Stimulated activated CD4-positive, alpha-beta T cell treated with anti-CD3 and anti-CD28 coated beads, Interleukin-4, amount 100 ng/mL, for 48 hours (primary cell): ENCODE measurements at regions not wholly inside any gene's neighbourhood (a gene's known extent, or its start where the extent isn't known, plus 50 kb on each side); places are given as distances from the start of the nearest gene placed in this dataset.
"Not testable (repeated sequence)": the region's sequence is repeated elsewhere in the genome, so short reads cannot be mapped to it uniquely, and the experiment has no call there.

ENCODE experiments used
- DNase-seq, 2 donors: peaks; one replicate each; pipeline ENCODE4 v3.0.0-alpha.2; 2020; ENCODE audit warnings: low read depth in 2 of 2

DNA sequence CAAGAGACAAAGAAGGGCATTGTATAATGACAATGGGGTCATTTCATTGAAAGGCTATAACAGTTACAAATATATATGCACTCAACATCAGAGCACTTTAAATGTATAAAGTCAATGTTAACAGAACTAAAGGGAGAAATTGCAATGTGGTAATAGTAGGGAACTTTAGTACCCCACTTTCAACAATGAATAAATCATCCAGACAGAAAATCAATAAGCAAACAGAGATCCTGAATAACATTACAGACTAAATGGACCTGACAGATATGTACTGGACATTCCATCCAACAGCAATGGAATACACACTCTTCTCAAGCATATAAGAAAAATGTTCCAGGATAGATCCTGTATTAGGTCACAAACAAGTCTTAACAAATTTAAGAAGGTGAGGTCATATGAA, 90.5 kb upstream of the ALKAL2 start:
- DNase-seq = no peak

GRCh38 chr2:377414-377813, 89.5 kb upstream of the ALKAL2 start:
- no peak for DNase-seq

GRCh38 chr2:375956-376307, 88.0 kb upstream of the ALKAL2 start:
- no peak for DNase-seq

DNA sequence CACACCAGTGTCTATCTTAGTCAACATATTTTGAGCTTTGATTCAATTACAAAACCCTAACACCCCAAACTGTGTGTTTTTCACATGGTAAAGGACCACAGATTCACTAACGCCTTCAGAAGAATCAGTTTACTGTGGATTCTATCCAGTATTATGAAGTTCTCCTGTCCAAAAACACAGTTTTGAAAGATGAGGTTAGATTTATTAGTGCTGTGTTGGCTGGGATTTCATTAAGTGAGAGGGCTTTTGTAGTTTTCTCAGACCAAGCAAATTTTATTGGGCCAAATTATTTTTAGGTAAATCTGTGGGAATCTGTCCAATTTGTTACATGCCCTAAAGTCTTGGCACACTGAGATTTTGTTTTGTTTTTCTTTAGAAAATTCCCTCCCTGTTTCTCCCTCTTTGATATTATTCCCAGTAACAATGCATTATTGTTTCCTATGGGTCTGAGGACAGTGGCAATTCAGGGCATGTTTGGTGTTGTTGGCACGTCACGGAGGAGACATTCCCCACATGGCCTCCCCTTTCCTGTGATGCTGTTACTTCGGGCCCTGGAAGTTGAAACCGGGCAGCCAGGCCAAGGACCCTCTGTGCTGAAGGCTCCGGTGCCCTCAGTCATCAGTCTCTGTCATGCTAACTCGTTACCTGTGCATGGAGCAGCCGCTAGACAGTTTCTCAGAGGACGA, 87.5 kb upstream of the ALKAL2 start:
- DNase-seq = no peak

DNA sequence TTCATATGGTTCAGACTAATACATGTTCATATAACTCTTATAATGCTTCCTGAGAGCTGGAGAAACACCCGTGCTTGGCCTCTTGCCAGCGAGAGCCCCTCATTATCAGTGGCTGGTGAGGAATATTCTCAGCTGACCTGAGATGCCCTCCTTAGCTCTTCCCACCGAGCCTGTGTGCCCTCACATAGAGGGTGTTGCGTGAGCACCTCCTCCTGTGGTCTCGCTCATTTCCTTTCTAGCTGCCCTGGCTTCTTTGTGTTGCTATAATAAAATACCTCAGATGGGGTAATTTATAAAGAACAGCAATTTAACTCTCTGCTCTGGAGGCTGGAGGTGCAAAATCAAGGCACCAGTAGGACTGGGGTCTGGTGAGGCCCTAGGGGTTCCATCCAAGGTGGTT, 80.5 kb upstream of the ALKAL2 start:
- DNase-seq = no peak

- DNase-seq = no peak
Observed at GRCh38 chr2:367246-367645, 79.4 kb upstream of the ALKAL2 start.

- no peak for DNase-seq
Observed at GRCh38 chr2:366706-367105, 78.8 kb upstream of the ALKAL2 start.

DNA sequence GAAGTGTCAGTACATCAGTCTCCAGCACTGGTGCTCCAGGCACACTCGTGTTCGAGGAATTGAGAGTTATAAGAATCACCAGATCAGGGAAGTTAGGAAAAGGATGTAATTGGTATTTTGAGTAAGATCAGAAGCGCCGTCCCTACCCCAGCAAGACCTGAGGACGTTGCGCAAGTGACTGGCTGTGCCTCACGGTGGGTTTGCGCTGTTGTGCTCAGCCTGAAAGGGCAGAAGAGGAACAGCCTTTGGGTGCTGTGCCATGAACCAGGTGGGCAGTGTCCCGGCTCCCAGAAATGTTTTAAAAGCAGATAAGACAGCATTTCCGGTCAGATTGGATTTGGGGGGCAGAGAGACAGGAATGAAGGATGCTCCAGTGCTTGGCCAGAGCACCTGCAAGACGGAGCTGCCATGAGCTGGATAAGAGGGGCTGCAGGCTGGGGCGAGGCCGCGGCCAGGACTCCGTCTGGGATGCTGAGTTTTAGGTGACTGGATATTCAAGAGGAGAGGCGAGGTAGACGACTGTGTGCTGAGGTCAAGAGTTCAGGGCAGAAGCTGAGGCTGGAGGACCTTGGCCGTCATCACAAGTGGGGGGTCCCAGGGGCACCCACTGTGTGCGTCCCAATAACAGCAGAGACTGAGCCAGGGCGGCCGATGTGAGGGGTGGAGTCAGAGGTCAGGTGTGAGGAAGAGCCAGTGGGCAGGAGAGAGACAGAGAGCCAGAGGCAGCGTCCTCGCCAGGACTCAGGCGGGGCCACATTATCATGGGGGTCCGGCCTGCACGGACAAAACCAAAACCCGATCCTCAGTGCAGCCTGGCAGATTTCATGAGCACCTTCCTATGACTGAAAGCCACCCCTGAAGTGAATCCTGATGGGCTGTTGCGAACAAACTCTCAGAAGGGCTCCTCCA, 77.7 kb upstream of the ALKAL2 start:
- no peak for DNase-seq

GRCh38 chr2:363824-364470, 76.1 kb upstream of the ALKAL2 start:
- no peak for DNase-seq

DNA sequence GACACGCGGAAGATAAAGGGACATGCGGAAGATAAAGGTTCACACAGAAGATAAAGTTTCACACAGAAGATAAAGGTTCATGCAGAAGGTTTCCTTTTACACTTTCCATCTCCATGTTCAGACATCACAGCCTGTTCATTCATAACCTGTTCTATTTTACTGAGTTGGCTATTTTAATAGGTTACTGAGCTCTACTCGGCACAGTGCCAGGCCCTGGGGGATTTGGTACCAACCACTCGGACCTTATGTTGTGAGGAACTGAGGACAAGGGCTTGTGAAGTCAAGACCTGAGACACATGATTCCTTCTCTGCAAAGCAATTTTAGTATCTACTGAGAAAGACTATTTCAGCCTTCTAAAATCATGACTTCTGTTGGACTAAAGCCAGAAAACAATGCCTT, 75.0 kb upstream of the ALKAL2 start:
- no peak for DNase-seq

GRCh38 chr2:360124-360523, 72.2 kb upstream of the ALKAL2 start:
- DNase-seq = no peak

DNA sequence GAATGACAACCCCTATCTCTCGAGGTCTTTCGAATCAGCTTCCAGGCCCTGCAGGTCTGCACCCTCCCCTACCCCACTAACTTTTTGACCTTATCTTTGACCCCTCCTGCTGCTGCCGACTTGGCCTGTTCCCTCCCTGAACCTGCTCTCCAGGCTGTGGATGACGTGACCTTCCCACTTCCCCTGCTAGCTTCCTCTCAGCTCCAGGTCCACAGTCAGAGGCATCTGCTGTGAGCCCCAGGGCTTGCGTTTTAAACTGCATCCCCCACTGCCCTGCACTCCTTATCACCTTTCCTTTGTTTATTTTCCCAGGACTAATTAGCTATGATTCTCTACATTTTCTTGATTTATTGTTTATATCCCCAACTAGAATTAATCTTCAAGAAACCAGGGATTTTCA, 71.2 kb upstream of the ALKAL2 start:
- DNase-seq = no peak

- no peak for DNase-seq
Observed at GRCh38 chr2:357811-358210, 69.9 kb upstream of the ALKAL2 start.

DNA sequence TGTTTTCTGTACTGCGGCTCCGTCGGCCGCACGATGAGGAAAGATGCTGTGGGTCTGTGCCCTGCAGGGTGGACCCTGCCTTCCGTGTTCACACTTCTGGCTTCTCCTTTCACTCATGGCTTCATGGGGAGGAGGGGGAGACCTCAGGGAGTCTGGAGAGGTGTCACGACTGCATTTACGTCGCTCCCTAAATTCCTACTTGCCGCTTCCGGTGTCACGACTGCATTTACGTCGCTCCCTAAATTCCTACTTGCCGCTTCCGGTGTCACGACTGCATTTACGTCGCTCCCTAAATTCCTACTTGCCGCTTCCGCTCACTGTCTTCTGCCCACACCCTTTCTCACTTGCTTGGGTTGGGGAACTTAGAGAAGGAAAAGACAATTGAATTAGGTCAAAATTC, 68.4 kb upstream of the ALKAL2 start:
- DNase-seq = not testable (repeated sequence)

DNA sequence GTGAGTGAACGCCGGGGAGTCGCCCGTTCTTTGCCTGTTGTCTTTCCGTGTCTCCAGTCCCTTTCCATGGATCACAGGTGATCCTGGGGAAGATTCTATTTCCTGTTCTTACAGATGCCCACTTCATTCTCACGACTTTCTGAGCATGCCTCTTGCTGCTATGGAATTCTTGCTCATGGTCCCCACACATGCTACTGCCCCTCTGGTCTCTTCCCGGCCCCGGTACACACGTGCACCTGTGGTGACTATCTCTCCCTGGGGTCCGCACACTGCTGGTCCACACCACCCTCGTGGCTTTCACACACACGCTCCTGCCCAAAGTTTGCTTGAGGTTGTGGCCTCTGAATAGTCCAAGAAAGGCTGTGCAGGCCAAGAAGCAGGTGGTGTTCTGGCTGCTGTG, 67.9 kb upstream of the ALKAL2 start:
- DNase-seq = no peak

- DNase-seq = no peak
Observed at GRCh38 chr2:352696-353095, 64.8 kb upstream of the ALKAL2 start.

DNA sequence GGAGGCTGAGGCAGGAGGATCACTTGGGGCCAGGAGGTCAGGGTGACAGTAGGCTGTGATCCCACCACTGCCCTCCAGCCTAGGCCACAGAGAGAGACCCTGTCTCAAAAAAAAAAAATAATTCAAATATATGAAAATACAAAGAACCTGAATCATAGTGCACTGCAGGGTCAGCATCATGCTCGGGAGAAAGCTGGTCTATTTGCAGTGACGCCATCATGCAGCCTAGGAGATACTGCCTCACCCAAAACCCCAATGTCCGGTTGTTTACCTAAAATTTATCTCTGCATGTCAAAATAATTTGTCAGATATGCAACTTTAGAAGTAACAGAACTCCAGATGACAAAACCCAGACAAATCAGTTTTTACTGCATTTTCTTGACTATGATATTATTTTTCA, 61.5 kb upstream of the ALKAL2 start:
- DNase-seq = no peak

DNA sequence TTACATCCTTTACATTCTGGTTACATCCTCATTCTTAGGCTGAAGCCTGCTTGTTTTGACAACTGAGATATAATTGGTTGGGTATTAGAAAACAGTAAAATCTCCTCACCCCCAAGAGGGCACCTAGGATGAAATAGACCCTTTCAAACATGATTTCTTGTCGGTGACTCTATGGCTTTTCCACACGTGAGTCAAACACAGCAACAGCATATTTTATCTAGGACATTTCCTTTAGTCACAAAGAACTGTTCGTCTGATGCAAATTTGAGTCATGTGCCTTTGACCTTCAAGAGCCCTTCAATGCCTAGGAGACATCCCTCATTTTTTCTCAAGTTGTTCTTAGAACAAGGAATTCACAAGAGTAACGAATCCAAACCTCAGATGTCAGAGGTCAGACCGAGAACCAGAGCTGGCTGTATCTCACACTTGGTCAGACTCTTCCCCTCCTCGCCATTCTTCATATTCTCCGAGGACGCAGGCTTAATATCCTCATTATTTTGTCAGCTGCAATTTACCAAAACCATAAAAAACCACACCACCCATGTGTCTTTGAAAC, 60.5 kb upstream of the ALKAL2 start:
- no peak for DNase-seq

- no peak for DNase-seq
Observed at GRCh38 chr2:344811-345210, 56.9 kb upstream of the ALKAL2 start.

GRCh38 chr2:343355-343754, 55.5 kb upstream of the ALKAL2 start:
- no peak for DNase-seq

DNA sequence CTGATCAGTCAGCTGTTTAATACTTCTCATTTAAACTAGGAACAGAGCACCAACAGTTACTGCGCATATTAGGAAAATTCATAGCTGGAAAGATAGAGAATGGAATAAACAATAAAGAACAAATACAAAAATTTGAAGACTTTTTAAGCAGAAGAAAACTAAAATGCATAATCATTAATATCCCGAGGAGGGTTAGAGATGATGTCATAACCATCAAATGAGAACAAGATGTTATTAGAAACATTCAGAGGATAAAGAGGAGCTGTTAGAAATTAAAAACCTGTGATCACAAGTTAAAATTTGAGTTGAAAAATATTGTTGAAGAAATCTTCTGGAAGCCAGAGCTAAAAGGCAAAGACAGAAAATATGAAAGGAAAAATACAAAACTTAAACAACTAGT, 54.0 kb upstream of the ALKAL2 start:
- DNase-seq = no peak

- DNase-seq = no peak
Observed at GRCh38 chr2:341017-341542, 53.2 kb upstream of the ALKAL2 start.
